ENCODE measurements at regions not wholly inside any gene's neighbourhood (a gene's known extent, or its start where the extent isn't known, plus 50 kb on each side); places are given as distances from the start of the nearest gene placed in this dataset.

GRCh38 chr3:14331251-14331650, 71.2 kb upstream of the SLC6A6 start (continued):
- TF ChIP-seq HDAC2 (IDR thresholded peaks at IDR 0.05; ENCODE audit: borderline replicate concordance in 1 of 2, low read depth in 2 of 2, low read length in 2 of 2): no peak
- TF ChIP-seq CTCF (IDR thresholded peaks at IDR 0.05; ENCODE audit: control extremely low read depth in 1 of 3, insufficient read depth in 1 of 3, low read depth in 1 of 3, low read length in 3 of 3): no peak
- TF ChIP-seq YY1 (IDR thresholded peaks at IDR 0.05; ENCODE audit: low read depth, low read length): no peak

All from H1 (cell line).